H9 (cell line): ENCODE measurements at regions not wholly inside any gene's neighbourhood (a gene's known extent, or its start where the extent isn't known, plus 50 kb on each side); places are given as distances from the start of the nearest gene placed in this dataset.

Experiments
- DNase-seq: peaks from one replicate; pipeline ENCODE4 v3.0.0-alpha.2; 2017
- H2AFZ ChIP-seq: one replicate; pipeline ENCODE4 v1.6.1; 2013; ENCODE audit warnings: mild to moderate bottlenecking, low read length, control low read depth, moderate library complexity
- H2AK5ac ChIP-seq: 2 replicates; pipeline ENCODE4 v1.6.1; 2013; ENCODE audit warnings: low read length, control low read depth, mixed read lengths; ENCODE audit not compliant: insufficient read length
- H2BK120ac ChIP-seq: one replicate; pipeline ENCODE4 v1.6.1; 2013; ENCODE audit warnings: low read depth, mild to moderate bottlenecking, low read length, control low read depth, inconsistent platforms; ENCODE audit not compliant: poor library complexity, severe bottlenecking
- H2BK12ac ChIP-seq: 2 replicates; pipeline ENCODE4 v1.6.1; 2013; ENCODE audit warnings: low read length, control low read depth, mixed read lengths, low read depth; ENCODE audit not compliant: insufficient read length
- H2BK15ac ChIP-seq: 2 replicates; pipeline ENCODE4 v1.6.1; 2013; ENCODE audit warnings: low read depth, low read length, control low read depth
- H2BK20ac ChIP-seq: one replicate; pipeline ENCODE4 v1.6.1; 2013; ENCODE audit warnings: low read depth, mild to moderate bottlenecking, low read length, control low read depth, inconsistent platforms; ENCODE audit not compliant: poor library complexity, severe bottlenecking
- H2BK5ac ChIP-seq: 2 replicates; pipeline ENCODE4 v1.6.1; 2013; ENCODE audit warnings: low read length, control low read depth, mixed read lengths; ENCODE audit not compliant: insufficient read length
- H3K14ac ChIP-seq: 2 replicates; pipeline ENCODE4 v1.6.1; 2013; ENCODE audit warnings: low read length, control low read depth; ENCODE audit not compliant: insufficient read depth
- H3K18ac ChIP-seq: 2 replicates; pipeline ENCODE4 v1.6.1; 2013; ENCODE audit warnings: low read depth, mild to moderate bottlenecking, mixed read lengths, low read length, control low read depth; ENCODE audit not compliant: insufficient read length
- H3K23ac ChIP-seq: 2 replicates; pipeline ENCODE4 v1.6.1; 2013; ENCODE audit warnings: low read length, control low read depth, mixed read lengths, low read depth; ENCODE audit not compliant: insufficient read length
- H3K23me2 ChIP-seq: 2 replicates; pipeline ENCODE4 v1.6.1; 2013; ENCODE audit warnings: low read depth, mild to moderate bottlenecking, mixed read lengths, low read length, control low read depth; ENCODE audit not compliant: insufficient read length, poor library complexity, severe bottlenecking
- H3K27ac ChIP-seq: 2 replicates; pipeline ENCODE4 v1.5.1; 2013; ENCODE audit warnings: low read length, control low read depth, mixed read lengths, low read depth; ENCODE audit not compliant: insufficient read length
- H3K27me3 ChIP-seq: 2 replicates; pipeline ENCODE4 v1.6.1; 2013; ENCODE audit warnings: low read length, control low read depth, inconsistent platforms; ENCODE audit not compliant: insufficient read depth
- H3K4ac ChIP-seq: 2 replicates; pipeline ENCODE4 v1.6.1; 2013; ENCODE audit warnings: low read depth, mild to moderate bottlenecking, control low read depth, inconsistent platforms, low read length, moderate library complexity
- H3K4me1 ChIP-seq: 2 replicates; pipeline ENCODE4 v1.6.1; 2013; ENCODE audit warnings: low read length, control low read depth, inconsistent platforms; ENCODE audit not compliant: insufficient read depth
- H3K4me2 ChIP-seq: 2 replicates; pipeline ENCODE4 v1.6.1; 2013; ENCODE audit warnings: low read length, control low read depth, mixed read lengths; ENCODE audit not compliant: insufficient read length, insufficient read depth
- H3K56ac ChIP-seq: 2 replicates; pipeline ENCODE4 v1.6.1; 2013; ENCODE audit warnings: low read depth, mild to moderate bottlenecking, mixed read lengths, low read length, control low read depth; ENCODE audit not compliant: insufficient read length
- H3K79me1 ChIP-seq: 2 replicates; pipeline ENCODE4 v1.6.1; 2013; ENCODE audit warnings: low read depth, mild to moderate bottlenecking, moderate library complexity, low read length, control low read depth, inconsistent platforms; ENCODE audit not compliant: insufficient read depth, poor library complexity, severe bottlenecking
- H3K79me2 ChIP-seq: 2 replicates; pipeline ENCODE4 v1.6.1; 2013; ENCODE audit warnings: low read length, control low read depth, inconsistent platforms; ENCODE audit not compliant: insufficient read depth
- H3K9ac ChIP-seq: 2 replicates; pipeline ENCODE4 v1.6.1; 2013; ENCODE audit warnings: low read length, control low read depth, mixed read lengths; ENCODE audit not compliant: insufficient read length; ENCODE audit errors: extremely low read depth
- H3K9me3 ChIP-seq: one replicate; pipeline ENCODE4 v1.6.1; 2013; ENCODE audit warnings: low read depth, low read length, inconsistent platforms; ENCODE audit not compliant: control insufficient read depth
- H3T11ph ChIP-seq: one replicate; pipeline ENCODE4 v1.6.1; 2013; ENCODE audit warnings: mild to moderate bottlenecking, low read length, control low read depth, inconsistent platforms
- H4K20me1 ChIP-seq: one replicate; pipeline ENCODE4 v1.6.1; 2013; ENCODE audit not compliant: control insufficient read depth, insufficient read length, insufficient read depth
- H4K5ac ChIP-seq: 2 replicates; pipeline ENCODE4 v1.6.1; 2013; ENCODE audit warnings: low read depth, mild to moderate bottlenecking, mixed read lengths, low read length, control low read depth; ENCODE audit not compliant: insufficient read length
- H4K8ac ChIP-seq: replicated peaks from 2 replicates; pipeline ENCODE4 v1.6.1; 2013; ENCODE audit warnings: low read length, control low read depth, mixed read lengths, low read depth; ENCODE audit not compliant: insufficient read length
- H4K91ac ChIP-seq: 2 replicates; pipeline ENCODE4 v1.6.1; 2013; ENCODE audit warnings: low read depth, mild to moderate bottlenecking, moderate library complexity, mixed read lengths, low read length, control low read depth; ENCODE audit not compliant: insufficient read length
- H3K27ac Mint-ChIP-seq, 3 experiments: 2 replicates in 2 of 3; 3 replicates in 1 of 3; pipeline ENCODE4 v1.8.0; 2020 to 2021; ENCODE audit warnings: mixed read lengths in 3 of 3, mild to moderate bottlenecking in 1 of 3, moderate library complexity in 1 of 3
- H3K27me3 Mint-ChIP-seq: 2 replicates; pipeline ENCODE4 v1.8.0; 2021; ENCODE audit warnings: low read depth, mild to moderate bottlenecking, moderate library complexity, mixed read lengths
- H3K36me3 Mint-ChIP-seq, 3 experiments: 2 replicates in 2 of 3; 3 replicates in 1 of 3; pipeline ENCODE4 v1.8.0; 2020 to 2021; ENCODE audit warnings: low read depth in 3 of 3, mixed read lengths in 3 of 3; ENCODE audit not compliant: insufficient read depth in 1 of 3
- H3K4me1 Mint-ChIP-seq, 2 experiments: 2 replicates each; pipeline ENCODE4 v1.8.0; 2020; ENCODE audit warnings: mixed read lengths in 2 of 2
- H3K4me3 Mint-ChIP-seq, 2 experiments: 2 replicates in 1 of 2; 3 replicates in 1 of 2; pipeline ENCODE4 v1.8.0; 2020 to 2021; ENCODE audit warnings: mild to moderate bottlenecking in 2 of 2, mixed read lengths in 2 of 2, moderate library complexity in 1 of 2
- H3K9me3 Mint-ChIP-seq, 2 experiments: 2 replicates in 1 of 2; 3 replicates in 1 of 2; pipeline ENCODE4 v1.8.0; 2020; ENCODE audit warnings: mild to moderate bottlenecking in 2 of 2, mixed read lengths in 2 of 2, moderate library complexity in 1 of 2
- WGBS: extraction: QIAGEN DNeasy Blood & Tissue Kit; methylation state at CpG from one replicate; pipeline ENCODE4 v1.1.7; 2013; ENCODE audit warnings: missing lambda C conversion rate, low lambda C conversion rate, mixed read lengths; ENCODE audit not compliant: insufficient read length; ENCODE audit errors: extremely low coverage; 5-methylcytosine and 5-hydroxymethylcytosine counted together
- TF ChIP-seq, protein P1 (sequence below): fragments of 200-600 bp; sonication (generic); conservative IDR thresholded peaks from 3 replicates; pipeline ENCODE4 v1.8.0; 2021; ENCODE audit warnings: antibody characterized with exemption, mild to moderate bottlenecking

GRCh38 chr13:55500694-55501093 is 1640.0 kb upstream of the PRR20A start:
- Histone ChIP-seq H3T11ph (no peak overlapping the region), H3K9me3 (no peaks in the 10 kb centered on the region), H2BK120ac (no peak overlapping the region), H2BK15ac (no peak overlapping the region), H3K18ac (no peak overlapping the region), H4K8ac (no peak overlapping the region), H4K20me1 (no peaks in the 10 kb centered on the region), H3K27ac (no peak overlapping the region), H3K23ac (no peak overlapping the region), H3K4me1 (no peaks in the 10 kb centered on the region), H3K14ac (no peak overlapping the region), H3K27me3 (no peaks in the 10 kb centered on the region), H3K79me2 (no peaks in the 10 kb centered on the region), H3K79me1 (no peaks in the 10 kb centered on the region), H2AFZ (no peak overlapping the region), H3K56ac (no peak overlapping the region), H3K23me2 (no peaks in the 10 kb centered on the region), H2BK12ac (no peak overlapping the region), H2BK5ac (no peak overlapping the region), H4K5ac (no peak overlapping the region), H3K4ac (no peak overlapping the region), H2BK20ac (no peak overlapping the region), H3K9ac (no peak overlapping the region), H4K91ac (no peak overlapping the region), H2AK5ac (no peak overlapping the region), H3K4me2 (no peak overlapping the region)
- H3K4me3 Mint-ChIP-seq, result no peak overlapping the region
- WGBS, result no CpG with 5 or more reads among the region's 2 CpGs
- peaks cover 11 to 17% of the 10 kb centered on the region in 2 experiments for H3K9me3 Mint-ChIP-seq
- H3K27ac Mint-ChIP-seq, result no peak overlapping the region
- H3K4me1 Mint-ChIP-seq, result 0 out of 4 replicates have a peak, but pooled peaks cover 3 to 4% of the 10 kb centered on the region in 2 experiments
- TF ChIP-seq, protein P1, sequence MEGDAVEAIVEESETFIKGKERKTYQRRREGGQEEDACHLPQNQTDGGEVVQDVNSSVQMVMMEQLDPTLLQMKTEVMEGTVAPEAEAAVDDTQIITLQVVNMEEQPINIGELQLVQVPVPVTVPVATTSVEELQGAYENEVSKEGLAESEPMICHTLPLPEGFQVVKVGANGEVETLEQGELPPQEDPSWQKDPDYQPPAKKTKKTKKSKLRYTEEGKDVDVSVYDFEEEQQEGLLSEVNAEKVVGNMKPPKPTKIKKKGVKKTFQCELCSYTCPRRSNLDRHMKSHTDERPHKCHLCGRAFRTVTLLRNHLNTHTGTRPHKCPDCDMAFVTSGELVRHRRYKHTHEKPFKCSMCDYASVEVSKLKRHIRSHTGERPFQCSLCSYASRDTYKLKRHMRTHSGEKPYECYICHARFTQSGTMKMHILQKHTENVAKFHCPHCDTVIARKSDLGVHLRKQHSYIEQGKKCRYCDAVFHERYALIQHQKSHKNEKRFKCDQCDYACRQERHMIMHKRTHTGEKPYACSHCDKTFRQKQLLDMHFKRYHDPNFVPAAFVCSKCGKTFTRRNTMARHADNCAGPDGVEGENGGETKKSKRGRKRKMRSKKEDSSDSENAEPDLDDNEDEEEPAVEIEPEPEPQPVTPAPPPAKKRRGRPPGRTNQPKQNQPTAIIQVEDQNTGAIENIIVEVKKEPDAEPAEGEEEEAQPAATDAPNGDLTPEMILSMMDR, result no peak
- H3K36me3 Mint-ChIP-seq, result peaks cover 6 to 20% (median 6%) of the 10 kb centered on the region in 3 experiments; a peak in 5 of 7 replicates
- H3K27me3 Mint-ChIP-seq, result no peaks in the 10 kb centered on the region; the same call in 1 of the 2 replicates
- DNase-seq, result no peak
